ENCODE measurements at regions not wholly inside any gene's neighbourhood (a gene's known extent, or its start where the extent isn't known, plus 50 kb on each side); places are given as distances from the start of the nearest gene placed in this dataset.

- ChIA-PET CTCF (no interaction called here), POLR2A (no interaction called here)
- no peak for DNase-seq (ENCODE audit: extremely low spot score)
- TF ChIP-seq BHLHE40 (IDR thresholded peaks at IDR 0.05; ENCODE audit: borderline replicate concordance) = no peak
- TF ChIP-seq FOXM1 (IDR thresholded peaks at IDR 0.05; ENCODE audit: borderline replicate concordance) = no peak
- TF ChIP-seq SUZ12 (IDR thresholded peaks at IDR 0.05) = no peak
- no peak for TF ChIP-seq CTBP1 (IDR thresholded peaks at IDR 0.05; ENCODE audit: borderline replicate concordance)
- TF ChIP-seq LEF1 (IDR thresholded peaks at IDR 0.05; ENCODE audit: borderline replicate concordance) = no peak
- no peak for TF ChIP-seq TARDBP (IDR thresholded peaks at IDR 0.05)
- no peak for TF ChIP-seq SP1 (IDR thresholded peaks at IDR 0.05)
- no peak for TF ChIP-seq FOXA1 (IDR thresholded peaks at IDR 0.05)
- no peak for TF ChIP-seq NFRKB (IDR thresholded peaks at IDR 0.05)
- no peak for TF ChIP-seq HDGF (IDR thresholded peaks at IDR 0.05; ENCODE audit: borderline replicate concordance)
- TF ChIP-seq ARNT (IDR thresholded peaks at IDR 0.05) = no peak
- TF ChIP-seq ZNF384 (IDR thresholded peaks at IDR 0.05) = no peak
- no peak for TF ChIP-seq FOXK2 (IDR thresholded peaks at IDR 0.05)
- no peak for TF ChIP-seq ELF4 (IDR thresholded peaks at IDR 0.05)
- no peak for TF ChIP-seq PKNOX1 (IDR thresholded peaks at IDR 0.05)
- no peak for TF ChIP-seq L3MBTL2 (conservative IDR thresholded peaks at IDR 0.05)
Observed at GRCh38 chr14:84976805-84977204, 553.1 kb upstream of the FLRT2 start.

- POLR2A ChIA-PET = no interaction called here
- CTCF ChIA-PET = no interaction called here
- no peak for TF ChIP-seq PKNOX1 (IDR thresholded peaks at IDR 0.05)
- no peak for TF ChIP-seq ELF4 (IDR thresholded peaks at IDR 0.05)
- TF ChIP-seq ZNF384 (IDR thresholded peaks at IDR 0.05) = no peak
- TF ChIP-seq HDGF (IDR thresholded peaks at IDR 0.05; ENCODE audit: borderline replicate concordance) = no peak
- no peak for TF ChIP-seq CTBP1 (IDR thresholded peaks at IDR 0.05; ENCODE audit: borderline replicate concordance)
- TF ChIP-seq FOXA1 (IDR thresholded peaks at IDR 0.05) = no peak
- TF ChIP-seq SUZ12 (IDR thresholded peaks at IDR 0.05) = no peak
- no peak for TF ChIP-seq ARNT (IDR thresholded peaks at IDR 0.05)
Observed at GRCh38 chr14:84987042-84987441, 542.9 kb upstream of the FLRT2 start.

GRCh38 chr14:84988357-84988756 is 541.6 kb upstream of the FLRT2 start:
- TF ChIP-seq FOXA1 (IDR thresholded peaks at IDR 0.05) (no peak), TARDBP (IDR thresholded peaks at IDR 0.05) (no peak), HDGF (IDR thresholded peaks at IDR 0.05; ENCODE audit: borderline replicate concordance) (no peak), PKNOX1 (IDR thresholded peaks at IDR 0.05) (no peak), FOXM1 (IDR thresholded peaks at IDR 0.05; ENCODE audit: borderline replicate concordance) (no peak), BHLHE40 (IDR thresholded peaks at IDR 0.05; ENCODE audit: borderline replicate concordance) (no peak), LEF1 (IDR thresholded peaks at IDR 0.05; ENCODE audit: borderline replicate concordance) (no peak), CTBP1 (IDR thresholded peaks at IDR 0.05; ENCODE audit: borderline replicate concordance) (no peak), SUZ12 (IDR thresholded peaks at IDR 0.05) (no peak), FOXK2 (IDR thresholded peaks at IDR 0.05) (no peak), L3MBTL2 (conservative IDR thresholded peaks at IDR 0.05) (no peak), ARNT (IDR thresholded peaks at IDR 0.05) (no peak), ELF4 (IDR thresholded peaks at IDR 0.05) (no peak), ZNF384 (IDR thresholded peaks at IDR 0.05) (no peak), NFRKB (IDR thresholded peaks at IDR 0.05) (no peak), SP1 (IDR thresholded peaks at IDR 0.05) (no peak)
- CTCF ChIA-PET = interaction anchor here (0.8 kb wide), 1 partner anchor 132 kb away, joined by 3 read pairs; no protein-coding TSS in a partner anchor
- POLR2A ChIA-PET = no interaction called here
- DNase-seq (ENCODE audit: extremely low spot score) = no peak

More at GRCh38 chr14:84987042-84987441, 542.9 kb upstream of the FLRT2 start:
- DNase-seq (ENCODE audit: extremely low spot score) = no peak

- ChIA-PET CTCF (no interaction called here), POLR2A (no interaction called here)
- TF ChIP-seq HDGF (IDR thresholded peaks at IDR 0.05; ENCODE audit: borderline replicate concordance) (no peak), CTBP1 (IDR thresholded peaks at IDR 0.05; ENCODE audit: borderline replicate concordance) (no peak), TARDBP (IDR thresholded peaks at IDR 0.05) (no peak), FOXM1 (IDR thresholded peaks at IDR 0.05; ENCODE audit: borderline replicate concordance) (no peak), BHLHE40 (IDR thresholded peaks at IDR 0.05; ENCODE audit: borderline replicate concordance) (no peak), FOXA1 (IDR thresholded peaks at IDR 0.05) (no peak), L3MBTL2 (conservative IDR thresholded peaks at IDR 0.05) (no peak), SP1 (IDR thresholded peaks at IDR 0.05) (no peak), LEF1 (IDR thresholded peaks at IDR 0.05; ENCODE audit: borderline replicate concordance) (no peak), ARNT (IDR thresholded peaks at IDR 0.05) (no peak), SUZ12 (IDR thresholded peaks at IDR 0.05) (no peak), PKNOX1 (IDR thresholded peaks at IDR 0.05) (no peak), FOXK2 (IDR thresholded peaks at IDR 0.05) (no peak)
- no peak for DNase-seq (ENCODE audit: extremely low spot score)
Observed at GRCh38 chr14:84991021-84991420, 538.9 kb upstream of the FLRT2 start.

GRCh38 chr14:84998216-84998615 is 531.7 kb upstream of the FLRT2 start:
- TF ChIP-seq L3MBTL2 (conservative IDR thresholded peaks at IDR 0.05) = no peak
- no peak for TF ChIP-seq ELF4 (IDR thresholded peaks at IDR 0.05)
- TF ChIP-seq SP1 (IDR thresholded peaks at IDR 0.05) = no peak
- no peak for TF ChIP-seq FOXK2 (IDR thresholded peaks at IDR 0.05)
- TF ChIP-seq PKNOX1 (IDR thresholded peaks at IDR 0.05) = no peak
- TF ChIP-seq LEF1 (IDR thresholded peaks at IDR 0.05; ENCODE audit: borderline replicate concordance) = no peak
- TF ChIP-seq FOXM1 (IDR thresholded peaks at IDR 0.05; ENCODE audit: borderline replicate concordance) = no peak
- TF ChIP-seq ZNF384 (IDR thresholded peaks at IDR 0.05) = no peak
- no peak for TF ChIP-seq HDGF (IDR thresholded peaks at IDR 0.05; ENCODE audit: borderline replicate concordance)
- no peak for TF ChIP-seq NFRKB (IDR thresholded peaks at IDR 0.05)
- no peak for TF ChIP-seq CTBP1 (IDR thresholded peaks at IDR 0.05; ENCODE audit: borderline replicate concordance)
- TF ChIP-seq TARDBP (IDR thresholded peaks at IDR 0.05) = no peak
- no peak for TF ChIP-seq BHLHE40 (IDR thresholded peaks at IDR 0.05; ENCODE audit: borderline replicate concordance)
- no peak for TF ChIP-seq ARNT (IDR thresholded peaks at IDR 0.05)
- no peak for DNase-seq (ENCODE audit: extremely low spot score)
- ChIA-PET CTCF (no interaction called here), POLR2A (no interaction called here)
